Ecto neural progenitor cell (in vitro differentiated cells): ENCODE measurements at regions not wholly inside any gene's neighbourhood (a gene's known extent, or its start where the extent isn't known, plus 50 kb on each side); places are given as distances from the start of the nearest gene placed in this dataset.

ENCODE experiments used
- DNase-seq: peaks from one replicate; pipeline ENCODE4 v3.0.0-alpha.2; 2018; ENCODE audit warnings: low spot score

DNA sequence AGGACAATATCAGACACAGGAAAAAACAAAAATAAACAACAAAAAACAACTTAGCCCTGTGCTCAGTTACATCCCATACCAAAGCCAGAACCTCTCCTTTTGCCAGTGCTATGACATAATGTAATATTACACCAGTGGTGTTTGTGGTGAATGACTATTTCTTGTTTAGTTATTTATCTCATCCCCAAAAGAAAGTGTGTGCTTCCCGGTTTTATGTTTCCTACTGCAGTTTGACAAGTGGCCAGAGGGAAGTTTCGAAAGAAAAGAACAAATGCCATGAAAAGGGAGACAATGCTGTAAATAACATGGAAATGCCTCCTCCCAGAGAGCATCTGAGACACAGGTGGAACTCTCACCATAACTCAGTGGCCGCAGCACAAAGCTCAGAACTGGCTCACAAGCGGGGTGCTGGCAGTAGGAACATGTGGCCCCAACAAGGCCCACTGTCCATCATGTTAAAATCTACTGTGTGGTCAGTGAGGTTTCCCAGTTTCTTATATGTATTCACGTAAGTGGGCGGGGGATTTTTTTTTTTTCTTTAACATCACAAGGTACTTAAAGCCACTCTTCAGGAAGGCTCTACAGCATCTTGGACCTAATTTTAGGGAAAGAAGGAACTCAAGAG lies 158.2 kb downstream of the BARHL2 start:
- DNase-seq = no peak

GRCh38 chr1:90558126-90558525 lies 159.0 kb downstream of the BARHL2 start:
- DNase-seq = no peak

- no peak for DNase-seq
Observed at GRCh38 chr1:90557706-90558105, 159.4 kb downstream of the BARHL2 start.

DNA sequence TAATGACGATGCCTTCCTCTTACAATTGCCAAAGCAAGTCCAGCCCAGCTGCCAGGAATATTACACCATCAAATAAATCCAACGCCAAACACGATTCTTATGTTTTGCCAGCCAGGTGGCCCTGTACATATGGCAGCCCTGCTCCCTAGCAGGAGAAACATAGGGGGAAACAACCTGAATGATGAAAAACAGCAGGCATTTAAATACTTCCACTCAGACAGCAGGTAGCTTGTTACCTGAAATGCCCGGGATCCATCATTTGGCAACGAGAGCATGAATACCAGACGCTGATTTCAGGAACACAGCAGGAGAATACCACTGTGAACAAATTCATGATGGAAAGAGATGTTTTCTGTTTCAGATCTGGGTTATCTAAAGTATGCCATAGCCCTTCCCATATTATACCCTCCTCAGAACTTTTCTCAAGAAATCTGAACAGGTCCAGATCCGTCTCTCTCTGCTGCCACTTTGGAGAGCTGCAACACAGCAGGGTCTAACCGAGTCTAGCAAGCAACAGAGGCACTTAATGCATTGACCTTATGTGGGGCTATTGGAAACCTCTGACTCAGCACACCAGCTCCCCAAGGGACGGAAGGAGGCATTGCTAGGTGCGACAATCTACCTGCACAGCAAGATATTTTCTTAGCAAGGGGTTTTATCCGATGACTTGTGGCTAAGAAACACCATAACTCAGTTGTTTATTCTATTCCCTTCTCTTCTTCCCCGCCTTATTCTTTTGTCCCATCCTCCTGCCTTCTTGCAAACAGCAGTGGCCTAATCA lies 166.3 kb downstream of the BARHL2 start:
- no peak for DNase-seq

- no peak for DNase-seq
Observed at GRCh38 chr1:90544356-90544755, 172.7 kb downstream of the BARHL2 start.

DNA sequence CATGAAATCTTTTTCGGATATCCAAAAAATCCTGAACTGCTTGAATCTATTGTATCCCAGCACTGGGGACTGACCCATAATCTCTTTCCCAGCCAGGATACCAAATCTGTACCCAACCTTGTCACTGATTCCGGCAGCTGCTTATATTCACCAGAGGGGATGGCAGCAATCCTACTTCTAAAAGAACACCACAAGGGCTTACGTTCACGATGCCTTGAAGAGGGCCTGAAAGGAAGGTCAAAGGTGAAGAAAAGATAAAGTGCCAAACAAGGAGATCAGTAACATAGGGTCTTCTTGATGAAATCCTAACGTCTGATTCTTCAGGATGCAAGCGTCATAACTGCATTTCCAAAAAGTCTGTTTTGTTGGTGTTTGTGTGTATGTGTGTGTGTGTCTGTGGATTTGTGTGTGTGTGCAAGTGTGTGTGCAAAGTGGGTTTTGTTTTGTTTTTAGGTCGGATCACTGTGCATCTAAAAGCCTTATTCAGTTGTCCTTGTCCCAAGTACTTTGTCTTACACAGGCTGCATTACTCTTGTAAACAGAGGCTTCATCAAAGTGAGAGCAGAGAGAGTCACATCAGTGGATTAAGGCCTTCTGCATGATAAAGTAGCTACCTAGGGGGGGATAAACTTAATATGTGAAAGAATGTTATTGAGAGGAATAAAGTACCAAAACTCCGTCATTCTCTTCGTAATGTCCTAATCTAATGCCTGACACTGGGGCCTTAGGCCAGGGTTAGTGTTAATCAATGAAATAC lies 179.3 kb downstream of the BARHL2 start:
- DNase-seq = no peak

- peak; percentile 61 for DNase-seq
Observed at GRCh38 chr1:90534663-90535295, 182.3 kb downstream of the BARHL2 start.

- no peak for DNase-seq
Observed at GRCh38 chr1:90534116-90534515, 183.0 kb downstream of the BARHL2 start.

- no peak for DNase-seq
Observed at GRCh38 chr1:90526954-90527353, 190.1 kb downstream of the BARHL2 start.

- no peak for DNase-seq
Observed at GRCh38 chr1:90522432-90522831, 194.7 kb downstream of the BARHL2 start.

GRCh38 chr1:90513956-90514355 lies 203.1 kb downstream of the BARHL2 start:
- DNase-seq = no peak

- no peak for DNase-seq
Observed at GRCh38 chr1:90512441-90512840, 204.7 kb downstream of the BARHL2 start.

GRCh38 chr1:90510143-90510542 lies 207.0 kb downstream of the BARHL2 start:
- DNase-seq = no peak

- DNase-seq = no peak
Observed at GRCh38 chr1:90509225-90510048, 207.7 kb downstream of the BARHL2 start.

- DNase-seq = no peak
Observed at GRCh38 chr1:90508376-90509167, 208.5 kb downstream of the BARHL2 start.

- no peak for DNase-seq
Observed at GRCh38 chr1:90507173-90507572, 209.9 kb downstream of the BARHL2 start.

- DNase-seq = no peak
Observed at GRCh38 chr1:90505806-90506205, 211.3 kb downstream of the BARHL2 start.

GRCh38 chr1:90504509-90504908 lies 212.6 kb downstream of the BARHL2 start:
- DNase-seq = no peak

DNA sequence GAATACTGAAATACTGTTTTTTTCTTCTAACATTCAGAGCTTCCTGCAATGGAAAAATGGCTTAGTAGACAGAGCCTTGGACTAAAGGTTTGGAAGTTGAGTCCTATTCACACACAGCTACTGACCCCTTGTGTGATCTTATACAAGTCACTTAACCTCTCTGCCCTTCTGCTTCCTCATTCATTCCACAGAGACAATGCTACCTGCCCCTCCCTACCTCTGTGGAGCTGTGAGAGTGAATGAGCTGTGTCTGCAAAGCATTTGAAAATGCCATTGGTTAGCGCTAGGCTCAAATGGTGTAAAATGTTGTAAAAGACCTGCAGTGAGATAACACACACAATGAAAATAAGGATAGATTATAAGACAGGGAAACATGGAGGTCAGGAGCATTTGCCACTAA lies 214.4 kb downstream of the BARHL2 start:
- no peak for DNase-seq

GRCh38 chr1:90502194-90502593 lies 214.9 kb downstream of the BARHL2 start:
- no peak for DNase-seq

- DNase-seq = peak; percentile 53
Observed at GRCh38 chr1:90501281-90501680, 215.8 kb downstream of the BARHL2 start.
